ENCODE measurements at regions not wholly inside any gene's neighbourhood (a gene's known extent, or its start where the extent isn't known, plus 50 kb on each side); places are given as distances from the start of the nearest gene placed in this dataset.

GRCh38 chr2:153106802-153107477 is 371.6 kb downstream of the RPRM start:
- TF ChIP-seq REST (IDR thresholded peaks at IDR 0.05; ENCODE audit: insufficient replicate concordance, low read depth) (no peak), CTCF (IDR thresholded peaks at IDR 0.05; ENCODE audit: insufficient read depth, low read length) (no peak)
- Histone ChIP-seq H3K27me3 (ENCODE audit: insufficient read depth, poor library complexity, severe bottlenecking) (no peaks in the 10 kb centered on the region), H3K27ac (replicated peaks) (no peak overlapping the region), H3K4me3 (replicated peaks; ENCODE audit: insufficient read depth, low read length) (no peak overlapping the region)
- DNase-seq (ENCODE audit: low read depth in 1 of 2, low spot score in 1 of 2): no peak

DNA sequence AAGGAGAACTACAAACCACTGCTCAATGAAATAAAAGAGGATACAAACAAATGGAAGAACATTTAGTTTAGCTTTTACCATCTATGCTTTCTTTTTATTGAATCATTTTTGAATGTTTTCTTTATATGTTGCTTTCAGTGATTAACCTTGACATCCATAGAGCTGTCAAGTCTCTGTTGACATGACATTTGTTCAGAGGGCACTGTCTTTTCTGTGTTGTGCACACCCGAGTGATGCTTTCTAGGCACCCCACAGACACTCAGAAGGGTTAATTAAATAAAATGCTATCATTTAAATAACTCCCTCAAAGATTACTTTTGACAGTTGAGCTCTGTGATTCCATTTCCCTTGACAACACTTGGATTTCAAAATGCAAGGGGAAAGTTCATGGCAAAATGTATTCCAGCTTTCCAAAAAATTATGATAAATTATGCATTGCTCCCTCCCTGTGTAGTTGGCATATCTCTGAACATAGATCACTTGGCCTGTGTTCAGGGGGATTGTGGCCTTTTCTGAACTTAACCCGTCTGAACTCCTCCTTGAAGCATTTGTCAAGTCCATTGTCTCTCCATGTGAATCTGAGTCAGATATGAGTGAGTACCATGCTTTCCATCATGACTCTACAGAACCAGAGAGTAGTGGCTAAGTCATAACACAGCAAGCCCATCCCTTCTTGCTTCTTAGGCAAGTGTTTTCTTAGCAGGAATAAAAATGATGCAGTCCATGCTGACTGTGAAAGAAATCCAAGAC is 372.6 kb downstream of the RPRM start:
- no peak overlapping the region for H3K27ac ChIP-seq (replicated peaks)
- TF ChIP-seq CTCF (IDR thresholded peaks at IDR 0.05; ENCODE audit: insufficient read depth, low read length) (no peak), POLR2AphosphoS5 (IDR thresholded peaks at IDR 0.05; ENCODE audit: low read depth) (no peak), REST (IDR thresholded peaks at IDR 0.05; ENCODE audit: insufficient replicate concordance, low read depth) (no peak), GABPA (IDR thresholded peaks at IDR 0.05; ENCODE audit: low read depth) (no peak), SPI1 (IDR thresholded peaks at IDR 0.05; ENCODE audit: borderline replicate concordance, low read depth) (no peak)
- no peak for DNase-seq (ENCODE audit: low read depth in 1 of 2, low spot score in 1 of 2)
- H3K4me3 ChIP-seq (replicated peaks; ENCODE audit: insufficient read depth, low read length): no peak overlapping the region
- H3K27me3 ChIP-seq (ENCODE audit: insufficient read depth, poor library complexity, severe bottlenecking): no peaks in the 10 kb centered on the region

GRCh38 chr2:153101187-153101586 is 377.4 kb downstream of the RPRM start:
- TF ChIP-seq POLR2AphosphoS5 (IDR thresholded peaks at IDR 0.05; ENCODE audit: low read depth) (no peak), REST (IDR thresholded peaks at IDR 0.05; ENCODE audit: insufficient replicate concordance, low read depth) (no peak), SPI1 (IDR thresholded peaks at IDR 0.05; ENCODE audit: borderline replicate concordance, low read depth) (no peak), GABPA (IDR thresholded peaks at IDR 0.05; ENCODE audit: low read depth) (no peak), CTCF (IDR thresholded peaks at IDR 0.05; ENCODE audit: insufficient read depth, low read length) (no peak)
- no peak for DNase-seq (ENCODE audit: low read depth in 1 of 2, low spot score in 1 of 2)
- Histone ChIP-seq H3K27me3 (ENCODE audit: insufficient read depth, poor library complexity, severe bottlenecking) (no peaks in the 10 kb centered on the region), H3K27ac (replicated peaks) (no peak overlapping the region), H3K4me3 (replicated peaks; ENCODE audit: insufficient read depth, low read length) (no peak overlapping the region)

Measured in HL-60 (cell line).